Heart left ventricle (tissue), 16 donors: ENCODE measurements at regions not wholly inside any gene's neighbourhood (a gene's known extent, or its start where the extent isn't known, plus 50 kb on each side); places are given as distances from the start of the nearest gene placed in this dataset.

Experiments used
- ATAC-seq, 4 donors: fragments of 200-7000 bp; cut with Tn5 transposase; one replicate each; pipeline ENCODE4 v1.9.1; 2020 to 2022; ENCODE audit warnings: moderate library complexity in 4 of 4, mild to moderate bottlenecking in 3 of 4, moderate number of reproducible peaks in 1 of 4
- DNase-seq, 5 donors: peaks; one replicate each; pipeline ENCODE4 v3.0.0-alpha.2; 2020
- H3K27ac ChIP-seq, 12 donors: fragments of 200-600 bp; sonication (generic) in 4 of 12; one replicate each; pipeline versions ENCODE4 v1.5.0 to v1.8.0; 2016 to 2022; ENCODE audit warnings: mild to moderate bottlenecking in 2 of 12
- H3K27me3 ChIP-seq, 9 donors: fragments of 200-600 bp; sonication (generic) in 2 of 9; one replicate each; pipeline versions ENCODE4 v1.5.1 to v1.8.0; 2016 to 2022; ENCODE audit warnings: mild to moderate bottlenecking in 3 of 9
- H3K36me3 ChIP-seq, 9 donors: fragments of 200-600 bp; sonication (generic) in 2 of 9; one replicate each; pipeline versions ENCODE4 v1.5.0 to v1.8.0; 2018 to 2022; ENCODE audit warnings: mild to moderate bottlenecking in 2 of 9
- H3K4me1 ChIP-seq, 12 donors: fragments of 200-600 bp; sonication (generic) in 4 of 12; one replicate each; pipeline versions ENCODE4 v1.5.0 to v1.8.0; 2016 to 2022; ENCODE audit warnings: mild to moderate bottlenecking in 3 of 12
- H3K4me3 ChIP-seq, 12 donors: fragments of 200-600 bp; sonication (generic) in 4 of 12; one replicate each; pipeline versions ENCODE4 v1.5.0 to v1.8.0; 2017 to 2022; ENCODE audit warnings: mild to moderate bottlenecking in 9 of 12, moderate library complexity in 4 of 12
- H3K9me3 ChIP-seq, 12 donors: fragments of 200-600 bp; sonication (generic) in 4 of 12; one replicate each; pipeline versions ENCODE4 v1.5.0 to v1.8.0; 2016 to 2022; ENCODE audit warnings: mild to moderate bottlenecking in 1 of 12
- CTCF ChIP-seq, 12 donors: fragments of 200-600 bp; sonication (generic) in 4 of 12; IDR thresholded peaks; one replicate each; pipeline versions ENCODE4 v1.5.0 to v1.8.0; 2018 to 2022; ENCODE audit warnings: antibody characterized with exemption in 12 of 12, mild to moderate bottlenecking in 5 of 12
- POLR2A ChIP-seq, 2 donors: fragments of 450-650 bp; IDR thresholded peaks; one replicate each; pipeline ENCODE4 v1.6.1; 2017; ENCODE audit warnings: antibody characterized with exemption in 2 of 2, mild to moderate bottlenecking in 2 of 2, moderate library complexity in 2 of 2
- WGBS, 4 donors: extraction: QIAGEN DNeasy Blood & Tissue Kit in 2 of 4; methylation state at CpG; one replicate each; pipeline versions ENCODE4 v1.1.5 to v1.1.7; 2013 to 2018; 5-methylcytosine and 5-hydroxymethylcytosine counted together
- intact Hi-C, 10 donors: fragments of 100-400 bp; cut with DNase I; formaldehyde crosslinking; loops; one replicate each; pipeline versions ENCODE4 v1.11.1 to v1.14.2; 2022
- donor health status: ischemic (EF 13 %, LVEDD 7.1; RV severe dilation, severe dysfunction).
- donor health status: healthy with polysubstance abuse.
- donor health status: DM: no; HTN: yes; CAD: no.
- donor health status: DM: no; HTN: no; CAD: no.
- donor health status: ischemic (EF 25% LVEDD 6.9; RV normal size, moderate dysfunction).
- donor health status: ischemic (EF 25% LVEDD 5.7; RV mildly dilated, moderate dysfunction).
- donor health status: healthy.
- donor health status: DM: yes; HTN: yes; CAD: no.
- donor health status: ischemic (EF 35%, LVEDD 5.7; RV mildly dilated, moderate dysfunction).
- donor health status: nonischemic (EF 11% LVEDD 7.7; RV severe dilation, severe dysfunction).
- donor health status: DM: yes; HTN: yes; CAD: no.
- donor health status: PGD.
- donor health status: ischemic (EF 29% LVEDD 5.4; RV normal size, mild dysfunction).
- donor health status: nonischemic (EF 23%, LVEDD 6.1; RV moderate dilation, normal function).

GRCh38 chr7:19378345-19378714, 233.1 kb upstream of the FERD3L start:
- intact Hi-C loops: no loop called here
- no peaks in the 10 kb centered on the region for H3K9me3 ChIP-seq
- 54 to 63% (median 57%) methylated on average over 2 of the region's 2 CpGs for WGBS, 4 donors
- no peaks in the 10 kb centered on the region for H3K4me1 ChIP-seq
- no peaks in the 10 kb centered on the region for H3K36me3 ChIP-seq
- DNase-seq (no peak), ATAC-seq (no peak)
- H3K27ac ChIP-seq: no peak overlapping the region
- no peaks in the 10 kb centered on the region for H3K27me3 ChIP-seq
- no peak overlapping the region for H3K4me3 ChIP-seq
- TF ChIP-seq CTCF (IDR thresholded peaks at IDR 0.05) (no peak), POLR2A (IDR thresholded peaks at IDR 0.05) (no peak)

- no peak for DNase-seq
- Histone ChIP-seq H3K4me1 (no peaks in the 10 kb centered on the region), H3K4me3 (peak overlapping the region in 1 of 12 donors; percentile 25), H3K27me3 (no peaks in the 10 kb centered on the region), H3K27ac (no peak overlapping the region), H3K36me3 (no peaks in the 10 kb centered on the region), H3K9me3 (no peaks in the 10 kb centered on the region)
- WGBS, 4 donors: 53 to 67% (median 59%) methylated on average over 9 of the region's 9 CpGs
- intact Hi-C loops: no loop called here
- no peak for TF ChIP-seq CTCF (IDR thresholded peaks at IDR 0.05)
- no peak for TF ChIP-seq POLR2A (IDR thresholded peaks at IDR 0.05)
- ATAC-seq: peak in 1 of 4 donors; percentile 14
These were observed 232.6 kb upstream of the FERD3L start for GRCh38 chr7:19377611-19378344.

GRCh38 chr7:19376538-19376937, 231.3 kb upstream of the FERD3L start:
- no peak overlapping the region for H3K27ac ChIP-seq
- no peaks in the 10 kb centered on the region for H3K36me3 ChIP-seq
- WGBS, 4 donors: 33 to 38% (median 35%) methylated on average over 3 of the region's 3 CpGs
- no peak overlapping the region for H3K4me3 ChIP-seq
- TF ChIP-seq CTCF (IDR thresholded peaks at IDR 0.05) (no peak), POLR2A (IDR thresholded peaks at IDR 0.05) (no peak)
- intact Hi-C loops: no loop called here
- ATAC-seq (no peak), DNase-seq (no peak)
- H3K27me3 ChIP-seq: no peaks in the 10 kb centered on the region
- no peaks in the 10 kb centered on the region for H3K4me1 ChIP-seq
- H3K9me3 ChIP-seq: no peaks in the 10 kb centered on the region

- Histone ChIP-seq H3K36me3 (no peaks in the 10 kb centered on the region), H3K9me3 (no peaks in the 10 kb centered on the region), H3K4me1 (no peaks in the 10 kb centered on the region), H3K4me3 (no peak overlapping the region), H3K27me3 (no peaks in the 10 kb centered on the region), H3K27ac (no peak overlapping the region)
- intact Hi-C loops: no loop called here
- ATAC-seq: no peak
- no peak for DNase-seq
- TF ChIP-seq POLR2A (IDR thresholded peaks at IDR 0.05) (no peak), CTCF (IDR thresholded peaks at IDR 0.05) (no peak)
- WGBS, 4 donors: 60 to 71% (median 69%) methylated on average over 1 of the region's 1 CpG
These were observed 230.8 kb upstream of the FERD3L start for GRCh38 chr7:19375976-19376375.
